PC-3 (cell line): ENCODE measurements at regions not wholly inside any gene's neighbourhood (a gene's known extent, or its start where the extent isn't known, plus 50 kb on each side); places are given as distances from the start of the nearest gene placed in this dataset.

ENCODE experiments used
- EZH2 ChIP-seq: fragments of 300-600 bp; sonication (generic); IDR thresholded peaks from one replicate; pipeline ENCODE4 v1.6.1; 2017; ENCODE audit warnings: antibody characterized with exemption, mild to moderate bottlenecking, low read length; ENCODE audit not compliant: unreplicated experiment
- TF ChIP-seq, protein P1 (sequence below): fragments of 300-600 bp; sonication (generic); conservative IDR thresholded peaks from 2 replicates; pipeline ENCODE4 v1.5.1; 2017; ENCODE audit warnings: antibody characterized with exemption, low read depth, mild to moderate bottlenecking, low read length

DNA sequence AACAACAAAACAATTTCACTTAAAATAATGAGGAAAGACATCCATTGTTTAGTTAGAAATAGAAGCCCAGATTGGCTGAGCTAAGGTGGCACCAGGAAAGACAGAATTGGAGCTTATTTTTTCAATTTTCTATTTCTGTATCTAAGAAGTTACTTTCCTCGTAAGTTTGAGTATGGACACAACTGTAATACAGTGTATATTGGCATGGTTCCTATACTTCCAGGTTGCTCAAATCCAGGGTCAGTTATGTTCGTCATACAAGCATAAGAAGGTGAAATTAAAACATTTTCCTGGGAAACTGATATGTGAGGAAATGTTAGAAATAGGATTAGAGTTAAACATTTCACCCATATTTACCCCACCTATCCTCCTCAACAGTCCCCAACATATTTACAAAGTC lies 170.4 kb upstream of the AGA start:
- TF ChIP-seq, protein P1, sequence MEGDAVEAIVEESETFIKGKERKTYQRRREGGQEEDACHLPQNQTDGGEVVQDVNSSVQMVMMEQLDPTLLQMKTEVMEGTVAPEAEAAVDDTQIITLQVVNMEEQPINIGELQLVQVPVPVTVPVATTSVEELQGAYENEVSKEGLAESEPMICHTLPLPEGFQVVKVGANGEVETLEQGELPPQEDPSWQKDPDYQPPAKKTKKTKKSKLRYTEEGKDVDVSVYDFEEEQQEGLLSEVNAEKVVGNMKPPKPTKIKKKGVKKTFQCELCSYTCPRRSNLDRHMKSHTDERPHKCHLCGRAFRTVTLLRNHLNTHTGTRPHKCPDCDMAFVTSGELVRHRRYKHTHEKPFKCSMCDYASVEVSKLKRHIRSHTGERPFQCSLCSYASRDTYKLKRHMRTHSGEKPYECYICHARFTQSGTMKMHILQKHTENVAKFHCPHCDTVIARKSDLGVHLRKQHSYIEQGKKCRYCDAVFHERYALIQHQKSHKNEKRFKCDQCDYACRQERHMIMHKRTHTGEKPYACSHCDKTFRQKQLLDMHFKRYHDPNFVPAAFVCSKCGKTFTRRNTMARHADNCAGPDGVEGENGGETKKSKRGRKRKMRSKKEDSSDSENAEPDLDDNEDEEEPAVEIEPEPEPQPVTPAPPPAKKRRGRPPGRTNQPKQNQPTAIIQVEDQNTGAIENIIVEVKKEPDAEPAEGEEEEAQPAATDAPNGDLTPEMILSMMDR: no peak
- TF ChIP-seq EZH2: no peak
